HG03575 (cell line): ENCODE measurements at regions not wholly inside any gene's neighbourhood (a gene's known extent, or its start where the extent isn't known, plus 50 kb on each side); places are given as distances from the start of the nearest gene placed in this dataset.

Source experiments
- ATAC-seq: cut with Tn5 transposase; IDR thresholded peaks from one replicate; pipeline ENCODE4 v1.9.1; 2021; ENCODE audit not compliant: unreplicated experiment, insufficient number of reproducible peaks, low FRiP score; ENCODE audit errors: extremely low read depth

DNA sequence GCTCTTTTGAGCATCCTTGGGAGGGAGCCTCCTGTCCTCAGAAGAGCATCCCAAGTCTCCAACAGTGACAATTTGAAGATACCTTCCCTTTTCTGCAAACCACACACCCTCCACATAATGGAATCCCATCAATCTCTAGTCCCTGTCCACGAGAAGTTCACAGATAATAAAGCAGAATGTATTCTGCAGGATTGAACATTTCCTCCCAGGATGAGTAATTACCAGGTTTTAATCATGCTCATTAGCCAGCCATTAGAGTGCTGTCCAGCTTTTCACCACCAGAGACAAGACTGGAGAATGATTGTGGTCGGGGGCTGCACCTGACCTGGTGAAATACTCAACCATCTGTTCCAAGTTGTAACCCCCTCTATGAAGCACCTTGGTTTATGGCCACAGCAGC is 958.6 kb downstream of the KCNMA1 start:
- no peak for ATAC-seq

DNA sequence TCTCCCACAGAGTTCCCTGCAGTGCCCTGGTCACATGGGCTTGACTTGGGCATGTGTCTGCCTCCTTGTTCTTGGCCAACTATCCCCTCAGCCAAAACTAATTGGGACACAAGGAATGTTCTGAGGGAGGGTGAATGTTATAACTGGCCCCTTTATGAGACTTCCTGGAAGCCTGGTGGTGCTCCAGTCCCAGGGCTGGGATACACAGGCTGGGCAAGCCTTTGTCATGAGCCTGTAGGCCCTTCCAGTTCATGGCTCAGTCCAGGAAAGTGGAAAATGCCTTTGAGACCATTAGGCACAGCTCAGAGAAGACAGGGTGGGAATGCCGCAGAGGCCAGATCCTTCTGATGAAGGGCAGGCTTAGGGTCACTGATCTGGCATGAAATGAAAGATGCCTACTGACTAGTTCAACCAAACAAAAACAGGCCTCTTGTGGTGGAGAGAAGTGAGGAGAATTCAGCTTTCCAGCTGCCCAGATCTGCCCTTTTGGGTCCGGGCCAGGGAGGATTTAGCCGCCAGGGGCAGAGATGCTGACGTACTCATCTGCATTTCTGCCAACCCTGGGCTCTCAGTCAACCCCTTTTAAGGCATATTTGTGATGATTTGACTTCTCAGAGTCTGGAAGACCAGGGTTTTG is 961.5 kb downstream of the KCNMA1 start:
- ATAC-seq, result no peak

DNA sequence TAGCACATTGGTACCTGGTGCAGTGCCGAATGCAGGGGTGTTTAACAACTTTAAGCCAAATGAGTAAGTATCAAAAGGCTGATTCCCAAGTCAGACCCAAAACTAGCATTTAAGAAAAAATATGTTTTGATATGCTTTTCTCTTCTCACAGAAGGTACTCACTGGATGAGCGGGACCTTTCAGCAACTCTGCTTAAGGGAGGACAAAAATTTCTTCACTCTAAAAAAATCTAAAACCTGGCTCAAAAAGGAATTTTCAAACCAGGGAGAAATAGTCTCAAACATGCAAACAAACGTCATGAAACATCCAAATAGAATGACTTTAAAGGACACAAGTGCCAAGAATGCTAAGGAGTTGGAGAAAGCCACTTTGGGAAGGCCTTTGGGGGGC is 962.1 kb downstream of the KCNMA1 start:
- no peak for ATAC-seq

DNA sequence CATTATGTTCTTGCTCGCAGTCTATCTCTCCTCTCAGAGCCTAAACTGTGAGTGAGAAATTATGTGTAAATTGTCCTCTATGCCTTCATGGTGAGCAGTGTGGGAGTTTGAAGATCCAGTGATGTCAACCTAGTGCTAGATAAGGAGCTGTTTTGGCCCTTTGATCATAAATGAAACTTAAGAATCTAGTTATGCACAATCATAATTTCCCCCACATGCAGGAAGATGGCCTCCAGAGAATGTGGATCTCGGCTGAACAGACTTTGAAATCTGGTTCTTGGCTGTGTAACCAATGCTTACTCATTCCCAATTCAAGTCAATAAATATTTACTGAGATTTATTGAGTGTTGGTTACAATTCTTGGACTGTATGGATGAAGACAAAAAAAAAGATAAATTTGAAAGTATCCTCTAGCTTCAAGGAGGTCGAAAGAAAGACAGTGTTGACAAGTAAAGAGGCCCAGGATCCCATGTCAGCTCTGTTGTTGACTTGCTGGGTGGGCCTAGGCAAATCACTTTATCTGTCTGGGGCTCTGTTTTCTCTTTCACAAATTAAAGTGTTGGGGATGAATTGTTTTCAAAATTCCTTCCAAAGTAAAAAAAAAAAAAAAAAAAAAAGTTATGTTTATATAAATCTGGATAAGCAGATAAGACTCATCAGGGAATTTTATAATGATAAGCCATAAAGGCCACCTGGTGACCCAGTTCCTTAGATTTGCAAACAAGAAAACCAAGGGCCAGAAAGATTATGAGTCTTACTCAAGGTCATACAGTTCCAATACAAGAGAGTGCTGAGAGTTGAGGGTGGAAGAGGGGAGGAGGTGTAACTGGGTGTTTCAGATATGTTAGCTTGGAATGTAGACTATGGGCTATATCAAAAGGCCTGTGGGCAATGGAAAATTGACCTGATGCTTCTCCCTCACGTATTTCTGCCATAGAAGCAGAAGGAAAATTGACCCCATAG is 969.9 kb downstream of the KCNMA1 start:
- ATAC-seq, result no peak

DNA sequence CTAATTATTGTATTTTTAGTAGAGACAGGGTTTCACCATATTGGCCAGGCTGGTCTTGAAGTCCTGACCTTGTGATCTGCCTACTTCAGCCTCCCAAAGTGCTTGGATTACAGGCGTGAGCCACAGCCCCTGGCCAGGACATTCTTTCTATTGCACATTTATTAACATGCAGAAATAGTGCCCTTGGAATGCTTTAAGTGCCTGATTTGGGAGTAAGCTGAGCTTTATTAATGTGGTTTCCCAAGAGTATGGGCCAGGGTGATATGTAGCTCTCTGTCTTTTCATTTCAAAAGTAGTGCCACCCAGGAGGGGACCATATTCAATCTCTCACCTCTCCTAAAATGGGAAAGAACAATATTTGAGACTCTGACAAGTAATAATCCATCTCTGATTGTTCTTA is 970.7 kb downstream of the KCNMA1 start:
- ATAC-seq, result no peak

DNA sequence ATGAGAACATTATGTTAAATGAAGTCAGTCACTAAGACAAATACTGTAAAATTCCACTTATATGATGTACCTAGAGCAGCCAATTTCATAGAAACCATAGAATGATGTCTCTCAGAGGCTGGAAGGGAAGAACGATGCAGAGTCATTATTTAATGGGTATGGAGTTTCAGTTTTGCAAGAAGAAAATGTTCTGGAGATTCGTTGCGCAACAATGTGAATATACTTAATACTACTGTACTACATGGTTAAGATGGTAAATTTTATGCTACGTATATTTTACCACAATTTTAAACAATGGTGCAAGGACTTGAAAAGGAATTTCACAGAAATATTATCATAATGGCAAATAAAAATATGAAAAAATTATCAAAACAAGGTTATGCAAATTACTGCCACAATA is 972.6 kb downstream of the KCNMA1 start:
- ATAC-seq, result no peak

DNA sequence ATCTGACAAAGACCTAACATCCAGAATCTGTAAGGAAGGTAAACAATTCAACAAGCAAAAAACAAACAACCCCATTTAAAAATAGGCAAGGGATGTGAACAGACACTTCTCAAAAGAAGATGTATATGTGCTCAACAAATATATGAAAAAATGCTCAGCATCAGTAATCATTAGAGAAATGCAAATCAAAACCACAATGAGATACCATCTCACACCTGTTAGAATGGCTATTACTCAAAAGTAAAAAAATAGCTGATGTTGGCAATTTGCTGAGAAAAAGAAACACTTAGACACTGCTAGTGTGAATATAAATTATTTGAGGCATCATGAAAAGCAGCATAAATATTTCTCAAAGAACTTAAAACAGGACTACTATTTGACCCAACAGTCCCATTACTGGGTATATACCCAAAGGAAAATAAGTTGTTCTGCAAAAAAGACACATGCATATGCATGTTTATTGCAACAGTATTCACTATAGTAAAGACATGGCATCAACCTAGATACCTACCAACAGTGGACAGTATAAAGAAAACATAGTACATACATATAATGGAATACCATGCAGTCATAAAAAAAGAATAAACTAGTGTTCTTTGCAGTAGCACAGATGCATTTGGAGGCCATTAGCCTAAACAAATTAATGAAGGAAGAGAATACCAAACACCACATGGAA is 980.1 kb downstream of the KCNMA1 start:
- no peak for ATAC-seq

DNA sequence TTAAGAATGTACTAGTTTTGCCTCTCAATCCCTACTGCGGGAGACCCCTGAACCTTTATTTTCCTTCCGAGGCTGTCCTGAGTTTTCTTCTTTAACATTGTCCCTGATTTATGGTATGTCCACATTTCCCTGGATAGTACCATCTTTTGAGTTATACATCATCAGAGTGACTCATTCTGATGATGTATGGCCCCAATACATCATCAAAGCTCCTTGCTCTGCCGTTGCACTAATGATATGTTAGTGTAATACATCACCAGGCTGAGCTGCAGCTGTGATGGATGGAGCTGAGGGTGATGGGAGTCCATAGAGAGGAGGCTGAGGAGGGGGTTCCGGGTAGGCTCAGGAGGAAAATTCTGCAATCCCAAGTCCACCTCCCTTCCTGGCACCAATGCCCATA is 986.5 kb downstream of the KCNMA1 start:
- no peak for ATAC-seq

DNA sequence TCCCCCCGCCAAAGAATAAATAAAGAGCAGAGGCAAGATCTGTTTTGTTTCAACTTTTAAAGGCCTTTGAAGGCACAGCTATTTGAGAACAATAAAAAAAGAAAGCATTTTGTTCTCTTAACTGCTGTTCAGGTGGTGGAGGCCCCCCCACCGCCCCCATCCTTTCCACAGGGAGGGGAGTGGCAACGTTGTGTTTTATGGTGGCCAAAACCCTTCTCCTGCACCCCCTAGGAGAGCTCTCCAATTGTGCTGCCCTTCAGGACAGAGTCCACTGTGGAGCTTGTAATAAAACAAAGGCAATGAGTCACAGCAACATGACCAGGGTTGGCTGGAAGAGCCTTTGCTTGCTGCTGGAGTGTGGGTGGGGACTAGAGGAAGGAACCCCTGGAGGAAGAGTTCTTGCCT is 987.9 kb downstream of the KCNMA1 start:
- ATAC-seq, result no peak

DNA sequence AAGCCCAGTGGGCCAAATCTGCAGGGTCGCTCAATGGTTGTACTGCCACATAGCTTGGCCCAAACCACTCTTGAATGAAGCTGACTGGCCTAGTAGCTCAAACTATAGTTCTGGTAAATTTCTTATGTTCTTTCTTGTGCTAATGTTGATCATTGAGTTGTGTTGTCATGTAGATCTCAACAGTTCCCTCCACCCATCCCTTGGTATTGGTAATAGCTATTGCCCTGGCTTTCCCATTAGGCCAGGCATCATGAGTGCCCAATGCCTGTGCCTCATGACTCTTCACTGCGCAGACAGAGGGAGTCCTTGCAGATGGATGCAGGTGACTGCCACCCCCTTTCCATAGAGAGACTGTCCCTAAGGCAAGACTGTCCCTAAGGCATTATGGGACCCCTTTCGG is 988.4 kb downstream of the KCNMA1 start:
- no peak for ATAC-seq

DNA sequence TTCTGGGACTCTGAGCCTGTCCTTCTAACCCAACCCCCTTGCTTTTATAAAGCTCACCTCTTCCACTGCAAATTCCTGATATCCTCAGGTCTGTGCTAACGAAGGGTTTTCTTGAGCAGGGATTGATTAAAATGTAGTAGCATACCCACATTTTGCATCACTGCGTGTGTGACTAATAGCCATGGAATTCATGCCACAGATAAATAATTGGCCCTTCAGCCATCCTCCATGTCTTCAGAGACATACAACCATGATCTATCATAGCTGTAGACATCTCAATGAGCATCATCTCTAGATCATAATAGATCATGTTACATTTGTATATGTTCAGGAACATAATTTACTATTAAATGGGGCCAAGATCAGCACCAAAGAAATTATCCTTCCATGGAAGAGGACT is 990.3 kb downstream of the KCNMA1 start:
- ATAC-seq, result no peak

DNA sequence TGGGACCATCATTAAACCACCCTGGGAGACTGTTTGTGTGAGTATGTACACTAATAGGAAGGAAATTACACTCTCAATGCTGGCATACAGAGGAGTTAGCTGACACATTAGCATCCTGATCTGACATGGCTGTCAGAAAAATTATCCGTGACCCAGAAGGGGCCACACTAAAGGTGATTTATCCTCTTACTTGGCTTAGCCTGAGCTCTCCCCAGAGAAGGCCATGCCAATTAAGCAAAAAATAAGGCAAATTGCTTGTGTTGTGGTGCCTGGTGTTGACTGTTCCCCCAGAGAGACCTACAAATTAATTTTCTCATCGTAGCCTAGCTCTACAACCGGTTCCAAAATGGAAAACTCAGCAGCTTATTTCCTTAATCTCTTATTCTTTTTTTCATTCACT is 992.3 kb downstream of the KCNMA1 start:
- ATAC-seq, result no peak

DNA sequence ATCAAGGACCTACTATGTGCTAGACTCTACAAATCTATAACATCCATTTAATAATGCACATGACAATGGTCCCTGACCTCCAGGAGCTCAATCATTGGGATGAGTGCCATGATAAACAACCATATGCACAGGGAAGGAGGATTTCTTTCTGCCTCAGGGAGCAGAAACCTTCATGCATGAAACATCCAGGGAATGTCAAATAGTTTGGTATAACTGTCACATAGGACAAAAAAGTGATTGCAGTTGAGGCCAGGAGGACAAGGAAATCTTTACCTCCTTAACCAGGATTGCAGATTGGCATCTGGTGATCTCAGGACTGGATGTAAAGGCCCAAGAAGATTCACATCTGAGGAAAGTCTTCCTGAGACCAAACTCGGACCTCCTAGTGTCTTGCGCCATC is 993.1 kb downstream of the KCNMA1 start:
- ATAC-seq, result no peak

DNA sequence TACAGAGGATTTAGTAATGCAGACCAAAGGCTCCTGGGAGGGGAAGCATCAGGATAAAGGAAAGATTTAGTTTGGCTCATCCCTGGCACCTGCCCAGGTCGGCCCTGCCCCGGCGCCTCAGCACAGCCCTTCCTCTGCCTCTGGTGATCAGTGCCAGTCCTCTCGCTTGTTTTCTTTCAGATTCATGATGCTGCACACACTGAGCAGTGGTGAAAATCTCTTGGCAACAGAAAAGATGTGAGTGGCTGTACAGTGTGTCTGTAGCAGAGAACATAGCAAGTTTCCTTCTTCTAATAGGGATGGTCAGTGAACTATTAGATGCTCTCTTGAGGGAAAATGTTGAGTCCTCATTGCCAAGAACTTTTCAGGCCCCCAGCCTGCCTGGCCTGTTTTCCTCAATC is 994.1 kb downstream of the KCNMA1 start:
- no peak for ATAC-seq

DNA sequence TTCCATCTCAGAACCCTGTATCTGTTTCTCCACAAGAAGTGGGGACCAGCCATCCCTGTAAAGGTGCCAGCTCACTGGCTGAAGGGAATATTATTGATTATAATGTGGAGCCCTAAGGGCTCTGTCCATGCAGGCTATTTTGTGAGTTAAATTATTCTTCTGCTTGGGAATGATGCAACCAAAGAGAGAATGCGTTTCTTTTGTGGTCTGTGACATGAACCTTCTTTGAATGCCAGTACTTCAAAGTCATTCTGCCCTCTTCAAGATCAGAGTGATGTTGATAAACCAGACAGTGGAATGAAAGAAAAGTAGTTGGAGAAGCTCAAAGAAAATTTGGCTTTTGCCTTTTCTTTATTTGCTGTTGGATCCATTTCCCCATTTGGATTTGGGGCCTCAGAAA is 995.2 kb downstream of the KCNMA1 start:
- no peak for ATAC-seq

DNA sequence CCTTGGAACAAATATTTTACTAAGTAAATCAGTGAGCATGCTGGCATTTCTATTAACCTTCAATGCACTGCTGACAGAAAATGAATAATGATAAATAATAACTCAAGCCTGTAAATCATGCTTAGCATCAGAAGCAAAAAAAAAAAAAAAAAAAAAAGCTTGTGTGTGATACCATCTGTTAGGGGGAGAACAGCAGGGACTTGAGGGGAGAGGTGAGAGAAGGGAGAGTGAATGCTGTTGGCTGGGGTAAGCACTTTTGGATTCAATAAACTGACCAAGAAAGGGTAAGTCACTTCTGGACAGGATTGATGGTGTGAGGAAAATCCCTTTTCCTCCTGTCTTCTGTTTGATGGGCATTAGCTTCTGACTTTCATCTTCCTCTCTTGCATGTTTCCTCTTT is 996.4 kb downstream of the KCNMA1 start:
- ATAC-seq, result no peak

DNA sequence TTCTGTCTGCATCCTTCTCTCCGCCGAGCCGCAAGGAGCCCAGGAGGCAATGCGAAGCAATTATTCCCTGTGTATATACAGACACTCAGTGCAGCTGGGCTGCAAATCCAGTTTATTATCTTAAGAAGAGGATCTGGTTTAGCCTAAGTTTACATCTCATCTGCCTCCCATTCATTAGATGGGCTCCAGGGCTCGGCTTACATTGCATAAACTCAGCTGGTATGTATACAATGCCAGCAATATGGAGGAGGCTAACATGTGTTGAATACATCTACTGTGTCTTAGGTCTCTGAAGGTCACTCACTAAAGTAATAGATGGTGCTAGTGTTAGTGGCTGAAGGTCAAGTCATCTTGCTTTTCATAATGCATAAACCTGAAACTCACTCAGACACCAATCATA is 996.8 kb downstream of the KCNMA1 start:
- ATAC-seq, result no peak

DNA sequence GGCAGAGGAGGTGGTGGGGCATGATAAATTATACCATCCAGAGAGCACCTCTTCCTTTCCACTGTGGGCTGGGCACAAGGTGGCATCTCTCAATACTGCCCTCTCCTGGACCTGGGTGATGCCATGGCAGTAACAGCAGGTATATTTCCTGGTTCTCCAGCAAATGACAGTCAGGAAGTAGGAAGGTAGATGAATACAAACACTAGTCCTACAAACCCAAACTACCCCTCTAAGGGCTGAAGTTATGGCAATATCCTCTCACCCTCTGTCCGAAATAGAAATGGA is 1004.9 kb downstream of the KCNMA1 start:
- no peak for ATAC-seq

DNA sequence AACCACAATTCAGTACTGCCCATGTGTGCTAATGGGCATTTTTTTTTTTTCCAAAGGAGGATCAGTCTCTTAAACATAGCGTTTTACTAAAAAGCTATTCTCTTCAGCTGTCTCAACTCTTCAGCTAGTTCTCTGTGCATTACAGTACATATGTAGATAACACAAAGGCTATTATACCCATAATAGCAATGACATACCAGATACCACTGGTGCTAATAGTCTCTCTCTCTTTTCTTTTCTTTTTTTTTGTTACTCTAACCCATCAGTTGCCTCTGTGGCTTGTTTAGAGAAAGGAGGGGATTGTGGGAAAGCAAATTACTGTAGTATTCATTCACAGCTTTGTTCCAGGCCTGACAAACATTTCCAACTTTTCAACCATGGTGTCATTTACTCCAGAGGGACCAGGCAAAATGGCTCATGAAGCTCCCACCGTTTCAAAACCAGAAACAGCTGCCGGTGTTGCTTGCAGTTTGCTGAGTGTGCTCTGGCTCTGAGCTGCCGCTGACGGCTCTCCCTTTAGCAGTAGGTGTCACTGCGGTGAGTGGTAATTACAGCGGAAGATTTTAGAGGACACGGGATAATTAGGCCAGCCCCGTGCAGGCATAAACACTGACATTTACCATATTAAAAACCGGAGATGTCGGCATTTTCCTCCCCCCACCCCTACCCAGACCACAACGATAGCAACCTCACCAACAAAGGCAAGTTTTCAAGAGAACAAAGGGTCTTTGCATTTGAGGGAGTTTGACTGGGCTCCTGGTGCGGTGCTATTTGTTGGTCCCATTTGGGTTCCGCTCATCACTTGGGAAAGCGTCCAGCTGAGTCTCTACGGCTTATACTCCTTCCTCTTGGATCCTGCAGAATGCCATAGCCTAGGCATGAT is 1005.5 kb downstream of the KCNMA1 start:
- ATAC-seq, result no peak
